CD4-positive, alpha-beta T cell treated with Interleukin-1 beta for 1 hour (primary cell): ENCODE measurements at regions not wholly inside any gene's neighbourhood (a gene's known extent, or its start where the extent isn't known, plus 50 kb on each side); places are given as distances from the start of the nearest gene placed in this dataset.

Experiments used
- DNase-seq, 2 donors: peaks; one replicate each; pipeline ENCODE4 v3.0.0-alpha.2; 2020 to 2022

DNA sequence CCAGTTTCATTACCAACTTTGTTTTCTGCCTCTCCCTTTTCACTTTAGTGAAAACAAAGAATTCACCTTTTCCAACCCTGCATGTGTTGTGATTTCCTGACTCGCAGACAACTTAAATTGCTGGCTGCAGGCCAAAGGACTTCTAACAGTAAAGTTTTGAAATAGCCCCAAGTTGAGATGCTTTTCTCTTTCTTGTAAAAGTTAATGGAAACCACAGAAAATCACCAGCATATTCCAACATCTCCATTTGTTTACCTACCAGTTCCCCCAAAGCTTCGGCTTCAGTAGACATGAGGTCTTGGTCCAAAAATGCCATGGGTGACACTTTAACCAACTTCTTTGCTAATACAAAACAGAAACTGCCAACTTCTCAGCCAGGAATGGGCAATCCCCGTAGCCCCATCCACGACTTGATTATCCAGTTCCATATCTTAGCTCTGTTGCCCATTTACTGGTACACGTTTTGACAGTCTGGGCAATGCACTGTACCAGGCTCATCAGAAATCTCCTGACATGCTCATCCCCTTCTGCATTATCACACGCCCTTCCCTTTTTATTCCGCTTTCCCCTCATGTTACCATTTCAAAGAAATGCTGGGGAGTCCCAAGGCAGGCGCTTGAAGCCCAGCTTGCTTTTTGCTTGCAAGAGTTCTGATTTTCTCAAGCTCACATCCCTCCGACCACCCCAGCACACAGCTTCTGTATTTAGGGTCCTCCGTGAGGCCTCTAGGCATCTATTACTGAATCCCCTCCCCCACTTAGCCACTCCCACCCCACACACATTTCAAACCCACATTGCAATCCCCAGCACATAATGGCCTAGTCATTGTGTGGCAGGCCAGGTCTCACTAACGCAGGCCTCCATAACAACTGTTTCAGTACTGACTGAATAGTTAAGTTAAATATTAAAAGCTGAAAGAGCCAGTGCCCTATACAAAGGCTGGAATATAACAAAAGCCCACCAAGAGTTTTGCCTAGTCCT lies 137.9 kb upstream of the S100G start:
- DNase-seq = no peak

DNA sequence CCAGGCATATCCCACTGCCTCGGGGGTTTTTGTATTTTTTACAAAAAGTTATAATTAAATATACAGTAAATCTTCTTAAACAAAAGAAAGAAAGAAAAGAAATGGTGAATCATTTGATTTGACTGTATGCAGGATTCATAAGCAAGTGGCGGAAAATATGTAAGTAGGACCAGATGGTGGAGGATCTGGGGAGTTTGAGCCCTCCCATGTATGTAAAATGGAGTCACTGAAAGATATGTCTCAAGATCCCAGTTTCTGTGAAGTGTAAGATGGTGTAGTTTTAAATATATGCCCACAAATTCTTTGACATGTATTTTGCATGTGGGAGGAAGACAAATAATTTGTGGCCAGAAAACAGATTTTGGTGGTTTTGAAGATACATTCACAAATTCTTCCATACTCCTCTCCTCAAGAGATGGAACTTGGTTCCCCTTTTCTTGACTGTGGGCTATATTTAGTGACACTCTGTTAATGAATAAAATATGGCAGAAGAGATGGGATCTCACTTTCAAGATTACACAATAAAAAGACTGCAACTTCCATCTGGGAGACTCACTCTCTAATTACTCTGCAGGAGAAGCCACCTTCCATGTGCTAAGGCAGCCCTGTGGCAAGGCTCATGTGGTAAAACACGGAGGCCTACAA lies 133.6 kb upstream of the S100G start:
- no peak for DNase-seq

DNA sequence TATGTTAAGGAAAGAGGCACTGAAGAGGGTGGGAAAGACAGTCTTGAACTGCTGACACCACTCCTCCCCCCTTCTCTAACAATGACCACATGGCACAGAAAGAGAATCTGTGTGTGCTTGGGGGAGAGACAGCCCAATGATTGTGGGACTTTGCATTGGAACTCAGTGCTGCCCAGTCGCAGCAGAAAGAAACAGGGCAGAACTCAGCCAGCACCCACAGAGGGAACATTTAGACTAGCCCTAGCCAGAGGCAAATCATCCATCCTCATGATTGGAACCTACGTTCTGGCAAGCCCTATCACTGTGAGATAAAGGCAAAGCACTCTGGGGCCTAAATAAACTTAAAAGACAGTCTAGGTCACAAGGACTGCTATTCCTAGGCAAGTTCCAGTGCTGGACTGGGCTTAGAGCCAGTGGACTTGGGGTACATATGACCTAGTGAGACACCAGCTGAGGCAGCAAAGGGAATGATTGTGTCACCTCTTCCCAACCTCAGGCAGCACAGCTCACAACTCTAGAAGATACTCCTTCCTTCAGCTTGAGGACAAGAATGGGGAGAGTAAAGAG lies 132.8 kb upstream of the S100G start:
- DNase-seq = no peak

DNA sequence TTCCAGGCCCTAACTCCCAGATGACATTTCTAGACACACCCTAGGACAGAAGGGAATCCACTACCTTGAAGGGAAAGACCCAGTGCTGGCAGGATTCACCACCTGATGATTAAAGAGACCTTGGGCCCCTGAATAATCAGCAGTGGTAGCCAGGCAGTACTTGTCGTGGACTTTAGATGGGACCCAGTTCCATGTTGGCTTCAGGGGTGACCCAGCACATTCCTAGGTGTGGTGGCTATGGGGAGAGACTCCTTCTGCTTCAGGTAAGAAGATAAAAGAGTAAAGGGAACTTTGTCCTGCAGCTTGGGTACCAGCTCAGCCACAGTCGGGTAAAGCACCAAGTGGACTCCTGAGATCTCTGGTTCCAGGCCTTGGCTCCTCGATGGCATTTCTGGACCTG lies 131.8 kb upstream of the S100G start:
- no peak for DNase-seq

DNA sequence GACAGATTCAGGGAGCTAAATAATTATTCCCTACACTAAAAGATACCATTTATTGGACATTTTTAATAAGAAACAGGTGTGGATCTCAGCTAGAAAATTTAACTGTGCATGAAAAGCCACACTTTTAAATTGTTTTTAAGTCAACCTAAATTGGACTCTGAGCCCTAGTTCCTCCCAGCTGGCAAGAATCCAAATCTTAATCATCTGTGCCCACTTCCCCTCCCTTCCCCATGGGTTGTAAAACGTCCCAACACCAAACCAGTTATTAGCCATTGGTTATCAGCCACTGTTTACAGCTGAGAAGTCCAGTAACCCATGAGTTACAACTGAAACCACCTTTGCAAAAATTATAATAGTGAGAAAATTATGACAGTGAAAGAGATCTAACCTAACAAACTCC lies 125.6 kb upstream of the S100G start:
- DNase-seq = no peak

DNA sequence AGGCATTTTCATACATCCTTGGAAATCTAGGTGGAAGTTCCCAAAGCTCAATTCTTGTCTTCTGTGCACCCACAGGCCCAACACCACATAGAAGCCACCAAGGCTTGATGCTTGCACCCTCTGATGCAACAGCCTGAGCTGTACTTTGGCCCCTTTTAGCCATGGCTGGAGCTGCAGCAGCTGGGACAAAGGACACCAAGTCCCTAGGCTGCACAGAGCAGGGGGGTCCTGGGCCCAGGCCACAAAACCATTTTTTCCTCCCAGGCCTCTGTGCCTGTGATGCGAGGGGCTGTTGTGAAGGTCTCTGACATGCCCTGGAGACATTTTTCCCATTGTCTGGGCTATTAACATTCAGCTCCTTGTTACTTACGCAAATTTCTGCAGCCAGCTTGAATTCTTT lies 124.0 kb upstream of the S100G start:
- DNase-seq = no peak

DNA sequence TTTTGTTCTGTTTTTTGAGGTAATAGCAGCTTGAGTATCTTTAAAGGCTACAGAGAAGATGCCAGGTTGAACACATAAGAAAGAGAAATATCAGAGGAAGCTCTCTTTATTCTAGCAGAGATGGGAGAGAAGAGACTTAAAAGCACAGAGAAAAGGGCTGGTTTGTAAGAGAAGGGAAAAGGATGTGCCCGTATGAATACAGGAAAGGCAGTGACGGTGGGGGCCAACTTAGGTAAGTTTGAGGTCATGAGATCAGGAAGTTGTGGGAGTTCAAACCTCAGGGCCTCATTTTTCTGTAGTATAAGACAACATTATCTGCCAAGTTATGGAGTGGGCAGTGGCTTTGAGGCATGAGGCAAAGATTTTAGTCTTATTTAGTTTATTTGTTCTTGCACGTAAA lies 121.3 kb upstream of the S100G start:
- DNase-seq = peak; percentile 35 to 43
